HEK293 (cell line): ENCODE measurements at regions not wholly inside any gene's neighbourhood (a gene's known extent, or its start where the extent isn't known, plus 50 kb on each side); places are given as distances from the start of the nearest gene placed in this dataset.

Source experiments
- CTCF ChIA-PET: fragments of 350-600 bp; formaldehyde crosslinking; extraction: SDS; loops from one replicate; lab custom pipeline; 2021; ENCODE audit warnings: antibody characterized with exemption; lab: Yijun Ruan, JAX
- POLR2A ChIA-PET: fragments of 300-600 bp; formaldehyde crosslinking; extraction: SDS; loops from one replicate; lab custom pipeline; 2020; ENCODE audit warnings: antibody characterized with exemption, inconsistent platforms; lab: Yijun Ruan, JAX
- H3K27ac ChIP-seq: fragments of 200-500 bp; sonication (Bioruptor generic); 2 replicates; pipeline ENCODE4 v1.5.1; 2014; ENCODE audit warnings: low read depth, low read length, control low read depth, inconsistent platforms; ENCODE audit errors: extremely low read depth
- H3K36me3 ChIP-seq, 2 experiments: fragments of 200-500 bp in 1 of 2; sonication (Bioruptor generic) in 1 of 2; 1 replicate in 1 of 2; 2 replicates in 1 of 2; pipeline ENCODE4 v1.5.1; 2014 to 2017; ENCODE audit warnings: inconsistent platforms in 2 of 2, low read length in 2 of 2; ENCODE audit not compliant: control insufficient read depth in 2 of 2, insufficient read depth in 1 of 2
- H3K4me1 ChIP-seq: fragments of 200-500 bp; sonication (Bioruptor generic); 2 replicates; pipeline ENCODE4 v1.5.1; 2014; ENCODE audit warnings: mild to moderate bottlenecking, low read length, inconsistent platforms; ENCODE audit not compliant: control insufficient read depth, insufficient read depth
- H3K4me3 ChIP-seq: 2 replicates; pipeline ENCODE4 v1.5.1; 2011; ENCODE audit warnings: low read depth, mild to moderate bottlenecking, control low read depth, low read length, moderate library complexity
- H3K9me3 ChIP-seq: fragments of 200-500 bp; sonication (Bioruptor generic); 2 replicates; pipeline ENCODE4 v1.5.1; 2014; ENCODE audit warnings: low read depth, low read length, inconsistent platforms; ENCODE audit not compliant: control insufficient read depth, insufficient read depth
- GFI1B ChIP-seq: fragments of 450-650 bp; formaldehyde crosslinking; IDR thresholded peaks from 2 replicates; pipeline ENCODE4 v1.5.1; 2016; ENCODE audit warnings: missing biosample characterization, missing genetic modification characterization
- KLF9 ChIP-seq: fragments of 450-650 bp; formaldehyde crosslinking; IDR thresholded peaks from 2 replicates; pipeline ENCODE4 v1.5.1; 2016; ENCODE audit warnings: missing biosample characterization, missing genetic modification characterization, low read depth
- SCRT1 ChIP-seq: fragments of 450-650 bp; formaldehyde crosslinking; IDR thresholded peaks from 2 replicates; pipeline ENCODE4 v1.5.1; 2016; ENCODE audit warnings: missing biosample characterization, missing genetic modification characterization, borderline replicate concordance
- SP7 ChIP-seq: fragments of 450-650 bp; formaldehyde crosslinking; IDR thresholded peaks from 2 replicates; pipeline ENCODE4 v1.5.1; 2016; ENCODE audit warnings: missing biosample characterization, missing genetic modification characterization
- YY2 ChIP-seq: fragments of 450-650 bp; formaldehyde crosslinking; IDR thresholded peaks from 2 replicates; pipeline ENCODE4 v1.5.1; 2016; ENCODE audit warnings: missing biosample characterization, missing genetic modification characterization
- ZBTB1 ChIP-seq: fragments of 450-650 bp; formaldehyde crosslinking; IDR thresholded peaks from 2 replicates; pipeline ENCODE4 v1.5.1; 2016; ENCODE audit warnings: missing biosample characterization, missing genetic modification characterization
- ZBTB20 ChIP-seq: fragments of 450-650 bp; formaldehyde crosslinking; IDR thresholded peaks from 2 replicates; pipeline ENCODE4 v1.5.1; 2016; ENCODE audit warnings: missing biosample characterization, missing genetic modification characterization
- ZFP41 ChIP-seq: fragments of 450-650 bp; formaldehyde crosslinking; IDR thresholded peaks from 2 replicates; pipeline ENCODE4 v1.5.1; 2016; ENCODE audit warnings: missing biosample characterization, missing genetic modification characterization, borderline replicate concordance
- ZNF10 ChIP-seq: fragments of 450-650 bp; formaldehyde crosslinking; IDR thresholded peaks from 2 replicates; pipeline ENCODE4 v1.5.1; 2017; ENCODE audit warnings: missing biosample characterization, missing genetic modification characterization
- ZNF16 ChIP-seq: fragments of 450-650 bp; formaldehyde crosslinking; IDR thresholded peaks from 2 replicates; pipeline ENCODE4 v1.5.1; 2016; ENCODE audit warnings: low read depth, missing biosample characterization, missing genetic modification characterization
- ZNF174 ChIP-seq: fragments of 450-650 bp; formaldehyde crosslinking; IDR thresholded peaks from 2 replicates; pipeline ENCODE4 v1.5.0; 2017; ENCODE audit warnings: missing biosample characterization, mild to moderate bottlenecking, missing genetic modification characterization
- ZNF221 ChIP-seq: fragments of 450-650 bp; formaldehyde crosslinking; IDR thresholded peaks from 2 replicates; pipeline ENCODE4 v1.5.1; 2017; ENCODE audit warnings: missing biosample characterization, missing genetic modification characterization, borderline replicate concordance
- ZNF266 ChIP-seq: fragments of 450-650 bp; formaldehyde crosslinking; IDR thresholded peaks from 2 replicates; pipeline ENCODE4 v1.5.1; 2016; ENCODE audit warnings: missing biosample characterization, missing genetic modification characterization, low read depth
- ZNF274 ChIP-seq, 2 experiments: fragments of 200-500 bp in 1 of 2; fragments of 450-650 bp in 1 of 2; sonication (Bioruptor generic) in 1 of 2; formaldehyde crosslinking in 1 of 2; IDR thresholded peaks; 2 replicates each; pipeline versions ENCODE4 v1.5.1 to v1.6.1; 2014 to 2016; ENCODE audit warnings: borderline replicate concordance in 1 of 2, inconsistent platforms in 1 of 2, low read length in 1 of 2, missing biosample characterization in 1 of 2, missing genetic modification characterization in 1 of 2
- ZNF280D ChIP-seq: fragments of 450-650 bp; formaldehyde crosslinking; IDR thresholded peaks from 2 replicates; pipeline ENCODE4 v1.5.1; 2016; ENCODE audit warnings: missing biosample characterization, missing genetic modification characterization
- ZNF426 ChIP-seq: fragments of 450-650 bp; formaldehyde crosslinking; IDR thresholded peaks from 2 replicates; pipeline ENCODE4 v1.5.1; 2017; ENCODE audit warnings: missing biosample characterization, missing genetic modification characterization, mild to moderate bottlenecking, inconsistent platforms, moderate library complexity
- ZNF449 ChIP-seq: fragments of 450-650 bp; formaldehyde crosslinking; IDR thresholded peaks from 2 replicates; pipeline ENCODE4 v1.5.1; 2017; ENCODE audit warnings: missing biosample characterization, mild to moderate bottlenecking, missing genetic modification characterization, moderate library complexity
- ZNF626 ChIP-seq: fragments of 450-650 bp; sonication (Bioruptor Pico); formaldehyde crosslinking; IDR thresholded peaks from 2 replicates; pipeline ENCODE4 v1.5.1; 2018; ENCODE audit warnings: missing biosample characterization, missing genetic modification characterization, inconsistent platforms
- ZNF843 ChIP-seq: fragments of 450-650 bp; formaldehyde crosslinking; IDR thresholded peaks from 2 replicates; pipeline ENCODE4 v1.5.1; 2016; ENCODE audit warnings: missing biosample characterization, missing genetic modification characterization
- ZSCAN23 ChIP-seq: fragments of 450-650 bp; formaldehyde crosslinking; IDR thresholded peaks from 2 replicates; pipeline ENCODE4 v1.5.1; 2016; ENCODE audit warnings: missing biosample characterization, missing genetic modification characterization
- TF ChIP-seq, protein P1 (sequence below): fragments of 450-650 bp; formaldehyde crosslinking; IDR thresholded peaks from 2 replicates; pipeline ENCODE4 v1.5.1; 2017; ENCODE audit warnings: missing biosample characterization, missing genetic modification characterization
- TF ChIP-seq, protein P2 (sequence below): fragments of 450-650 bp; IDR thresholded peaks from 2 replicates; pipeline ENCODE4 v1.5.1; 2018; ENCODE audit warnings: missing biosample characterization, missing genetic modification characterization
- TF ChIP-seq, protein P3 (sequence below): fragments of 450-650 bp; formaldehyde crosslinking; IDR thresholded peaks from 2 replicates; pipeline ENCODE4 v1.5.1; 2017; ENCODE audit warnings: missing biosample characterization, missing genetic modification characterization

- TF ChIP-seq ZNF274 (IDR thresholded peaks at IDR 0.05; ENCODE audit: low read length): no peak
- TF ChIP-seq ZNF274 (tag by site-specific recombination; IDR thresholded peaks at IDR 0.05; ENCODE audit: borderline replicate concordance): no peak
- TF ChIP-seq, all 188 proteins: peak for 0
Measured at GRCh38 chr7:125125315-125125714, 195.7 kb upstream of the POT1 start (continued).

DNA sequence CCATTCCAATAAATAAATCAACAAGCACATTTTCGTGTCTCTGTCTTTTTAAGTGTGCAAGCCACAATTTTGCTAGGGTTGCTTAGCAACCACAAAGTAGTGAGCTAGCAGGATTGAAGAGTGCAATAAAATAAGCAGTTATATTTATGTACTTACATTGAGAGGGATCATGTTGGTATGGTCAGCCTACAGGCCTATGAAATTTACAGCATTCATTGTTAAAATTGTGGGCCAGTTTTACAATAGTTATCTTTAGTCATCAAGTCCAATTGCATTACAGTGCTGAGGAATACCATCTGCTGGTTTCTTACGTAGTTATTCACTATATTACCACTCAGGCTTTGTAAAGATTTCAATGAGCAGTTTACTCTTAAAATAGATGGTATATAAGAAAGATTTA is 192.5 kb upstream of the POT1 start:
- POLR2A ChIA-PET: no interaction called here
- no peak overlapping the region for H3K27ac ChIP-seq
- no peak overlapping the region for H3K4me3 ChIP-seq

GRCh38 chr7:125119559-125120115 is 190.0 kb upstream of the POT1 start:
- no peak overlapping the region for H3K27ac ChIP-seq
- H3K36me3 ChIP-seq: no peaks in the 10 kb centered on the region
- ChIA-PET POLR2A (no interaction called here), CTCF (interaction anchor here (0.5 kb wide), 1 partner anchor 1849 kb away, joined by 3 read pairs; no protein-coding TSS in a partner anchor)
- H3K9me3 ChIP-seq: no peaks in the 10 kb centered on the region
- no peak overlapping the region for H3K4me3 ChIP-seq
- TF ChIP-seq ZNF221 (tag by site-specific recombination) (no peak), ZFP41 (tag by site-specific recombination) (no peak), ZNF10 (tag by site-specific recombination) (no peak), ZNF426 (tag by site-specific recombination) (no peak), KLF9 (tag by site-specific recombination) (no peak), ZNF280D (tag by site-specific recombination) (no peak), ZNF449 (tag by site-specific recombination) (no peak), YY2 (tag by site-specific recombination) (no peak), ZBTB20 (tag by site-specific recombination) (no peak), ZNF843 (tag by site-specific recombination) (no peak), ZBTB1 (tag by site-specific recombination) (no peak), ZSCAN23 (tag by site-specific recombination) (no peak), ZNF174 (tag by site-specific recombination) (no peak), SCRT1 (tag by site-specific recombination) (no peak), SP7 (tag by site-specific recombination) (no peak)
- TF ChIP-seq, protein P1, sequence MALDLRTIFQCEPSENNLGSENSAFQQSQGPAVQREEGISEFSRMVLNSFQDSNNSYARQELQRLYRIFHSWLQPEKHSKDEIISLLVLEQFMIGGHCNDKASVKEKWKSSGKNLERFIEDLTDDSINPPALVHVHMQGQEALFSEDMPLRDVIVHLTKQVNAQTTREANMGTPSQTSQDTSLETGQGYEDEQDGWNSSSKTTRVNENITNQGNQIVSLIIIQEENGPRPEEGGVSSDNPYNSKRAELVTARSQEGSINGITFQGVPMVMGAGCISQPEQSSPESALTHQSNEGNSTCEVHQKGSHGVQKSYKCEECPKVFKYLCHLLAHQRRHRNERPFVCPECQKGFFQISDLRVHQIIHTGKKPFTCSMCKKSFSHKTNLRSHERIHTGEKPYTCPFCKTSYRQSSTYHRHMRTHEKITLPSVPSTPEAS: no peak
- TF ChIP-seq, protein P2, sequence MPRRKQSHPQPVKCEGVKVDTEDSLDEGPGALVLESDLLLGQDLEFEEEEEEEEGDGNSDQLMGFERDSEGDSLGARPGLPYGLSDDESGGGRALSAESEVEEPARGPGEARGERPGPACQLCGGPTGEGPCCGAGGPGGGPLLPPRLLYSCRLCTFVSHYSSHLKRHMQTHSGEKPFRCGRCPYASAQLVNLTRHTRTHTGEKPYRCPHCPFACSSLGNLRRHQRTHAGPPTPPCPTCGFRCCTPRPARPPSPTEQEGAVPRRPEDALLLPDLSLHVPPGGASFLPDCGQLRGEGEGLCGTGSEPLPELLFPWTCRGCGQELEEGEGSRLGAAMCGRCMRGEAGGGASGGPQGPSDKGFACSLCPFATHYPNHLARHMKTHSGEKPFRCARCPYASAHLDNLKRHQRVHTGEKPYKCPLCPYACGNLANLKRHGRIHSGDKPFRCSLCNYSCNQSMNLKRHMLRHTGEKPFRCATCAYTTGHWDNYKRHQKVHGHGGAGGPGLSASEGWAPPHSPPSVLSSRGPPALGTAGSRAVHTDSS (tag by site-specific recombination): no peak
- TF ChIP-seq, protein P3, sequence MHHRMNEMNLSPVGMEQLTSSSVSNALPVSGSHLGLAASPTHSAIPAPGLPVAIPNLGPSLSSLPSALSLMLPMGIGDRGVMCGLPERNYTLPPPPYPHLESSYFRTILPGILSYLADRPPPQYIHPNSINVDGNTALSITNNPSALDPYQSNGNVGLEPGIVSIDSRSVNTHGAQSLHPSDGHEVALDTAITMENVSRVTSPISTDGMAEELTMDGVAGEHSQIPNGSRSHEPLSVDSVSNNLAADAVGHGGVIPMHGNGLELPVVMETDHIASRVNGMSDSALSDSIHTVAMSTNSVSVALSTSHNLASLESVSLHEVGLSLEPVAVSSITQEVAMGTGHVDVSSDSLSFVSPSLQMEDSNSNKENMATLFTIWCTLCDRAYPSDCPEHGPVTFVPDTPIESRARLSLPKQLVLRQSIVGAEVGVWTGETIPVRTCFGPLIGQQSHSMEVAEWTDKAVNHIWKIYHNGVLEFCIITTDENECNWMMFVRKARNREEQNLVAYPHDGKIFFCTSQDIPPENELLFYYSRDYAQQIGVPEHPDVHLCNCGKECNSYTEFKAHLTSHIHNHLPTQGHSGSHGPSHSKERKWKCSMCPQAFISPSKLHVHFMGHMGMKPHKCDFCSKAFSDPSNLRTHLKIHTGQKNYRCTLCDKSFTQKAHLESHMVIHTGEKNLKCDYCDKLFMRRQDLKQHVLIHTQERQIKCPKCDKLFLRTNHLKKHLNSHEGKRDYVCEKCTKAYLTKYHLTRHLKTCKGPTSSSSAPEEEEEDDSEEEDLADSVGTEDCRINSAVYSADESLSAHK: no peak
- no peaks in the 10 kb centered on the region for H3K4me1 ChIP-seq

More for the DNA sequence above, 192.5 kb upstream of the POT1 start:
- no peaks in the 10 kb centered on the region for H3K36me3 ChIP-seq
- no peaks in the 10 kb centered on the region for H3K4me1 ChIP-seq
- TF ChIP-seq ZNF626 (tag by site-specific recombination) (no peak), ZNF16 (tag by site-specific recombination) (no peak), ZNF266 (tag by site-specific recombination) (no peak), GFI1B (no peak)
- no peaks in the 10 kb centered on the region for H3K9me3 ChIP-seq
- CTCF ChIA-PET: no interaction called here
